GM19463 (cell line): ENCODE measurements at regions not wholly inside any gene's neighbourhood (a gene's known extent, or its start where the extent isn't known, plus 50 kb on each side); places are given as distances from the start of the nearest gene placed in this dataset.
"Not testable (repeated sequence)": the region's sequence is repeated elsewhere in the genome, so short reads cannot be mapped to it uniquely, and the experiment has no call there.

ENCODE experiments used
- ATAC-seq: cut with Tn5 transposase; IDR thresholded peaks from one replicate; pipeline ENCODE4 v1.9.1; 2021; ENCODE audit warnings: mild to moderate bottlenecking, moderate library complexity; ENCODE audit not compliant: unreplicated experiment

DNA sequence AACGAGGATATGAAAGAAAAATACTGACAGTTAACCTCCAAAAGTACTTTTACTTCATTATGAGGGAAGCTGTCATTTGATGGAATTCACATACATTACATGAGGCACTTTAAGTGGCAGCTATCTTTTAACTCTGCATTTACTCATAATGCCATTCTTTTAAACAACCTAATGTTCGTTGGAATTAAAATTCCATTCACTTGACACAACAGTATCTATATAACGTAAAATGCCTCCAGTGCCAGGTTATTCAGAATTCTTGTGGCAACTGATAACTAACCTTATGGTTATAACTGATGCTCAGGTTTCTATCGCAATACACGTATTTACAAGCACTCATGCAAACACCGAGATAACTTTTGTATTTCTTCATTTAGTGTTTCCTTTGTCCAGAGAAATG, 376.9 kb upstream of the GRAMD2B start:
- ATAC-seq, result no peak

DNA sequence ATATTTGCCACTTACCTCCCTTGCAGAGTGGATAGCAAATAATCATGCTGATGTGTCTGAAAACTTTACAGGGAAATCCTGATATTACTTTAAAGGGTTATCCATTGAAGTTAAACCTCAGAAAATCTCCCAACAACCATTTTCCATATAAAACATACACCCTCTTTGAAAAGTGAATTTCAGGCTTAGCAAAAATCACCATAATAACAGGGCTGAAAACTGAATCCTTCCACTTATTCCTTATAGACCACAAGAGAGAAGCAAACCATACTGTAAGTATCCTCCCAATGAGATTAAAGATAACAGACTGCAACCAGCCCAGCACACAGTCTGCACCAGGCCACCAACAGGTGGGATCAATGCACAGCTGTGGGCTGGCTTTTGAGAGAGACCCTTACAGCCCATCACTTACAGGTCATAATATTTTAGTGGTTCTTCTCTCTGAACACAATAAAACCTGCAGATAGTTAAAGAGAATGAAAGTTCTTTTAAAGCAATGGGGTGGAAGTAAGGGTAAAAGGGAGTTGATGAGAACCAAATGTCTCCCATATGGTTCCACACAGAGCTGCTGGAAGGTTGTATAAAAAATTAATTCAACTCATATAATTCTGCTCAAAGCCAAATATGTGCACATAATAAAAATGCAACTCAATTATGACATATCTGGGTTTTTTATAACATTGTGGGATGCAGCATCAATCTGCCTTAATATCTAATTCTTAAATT, 376.2 kb upstream of the GRAMD2B start:
- ATAC-seq, result no peak

DNA sequence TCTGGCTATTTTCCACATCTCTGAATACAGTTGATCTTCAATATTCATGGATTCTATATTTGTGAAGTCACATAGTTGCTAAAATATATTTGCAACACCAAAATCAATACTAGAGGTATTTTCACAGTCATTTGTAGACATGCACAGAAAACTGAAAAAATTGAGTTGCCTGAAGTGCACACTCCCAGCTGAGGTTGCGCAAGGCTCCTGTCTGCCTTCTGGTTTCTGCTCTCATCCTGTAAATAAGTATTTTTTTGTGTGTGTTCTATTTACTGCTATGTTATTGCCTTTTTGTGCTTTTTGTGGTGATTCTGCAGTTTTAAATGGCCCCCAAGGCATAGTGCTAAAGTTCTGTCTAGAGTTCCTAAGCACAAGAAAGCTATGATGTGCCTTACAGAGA, 371.1 kb upstream of the GRAMD2B start:
- no peak for ATAC-seq

DNA sequence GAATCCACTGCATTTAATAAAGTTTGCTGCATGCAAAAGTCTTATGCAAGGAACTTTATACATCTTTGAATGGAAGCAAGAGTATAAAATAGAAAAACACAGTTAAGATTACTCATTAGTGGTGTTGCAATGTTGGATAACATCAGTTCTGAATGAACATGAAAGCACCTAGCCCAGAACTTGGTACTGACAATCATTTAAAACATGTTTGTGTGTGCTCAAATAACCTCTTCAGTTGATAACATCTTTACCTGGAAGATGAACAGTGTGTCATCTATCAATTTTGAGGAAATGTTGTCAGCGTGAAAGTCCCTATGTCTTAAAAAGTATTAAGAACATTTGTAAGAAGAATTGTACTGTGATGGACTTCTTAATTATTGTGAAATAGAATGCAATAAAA, 370.4 kb upstream of the GRAMD2B start:
- no peak for ATAC-seq

DNA sequence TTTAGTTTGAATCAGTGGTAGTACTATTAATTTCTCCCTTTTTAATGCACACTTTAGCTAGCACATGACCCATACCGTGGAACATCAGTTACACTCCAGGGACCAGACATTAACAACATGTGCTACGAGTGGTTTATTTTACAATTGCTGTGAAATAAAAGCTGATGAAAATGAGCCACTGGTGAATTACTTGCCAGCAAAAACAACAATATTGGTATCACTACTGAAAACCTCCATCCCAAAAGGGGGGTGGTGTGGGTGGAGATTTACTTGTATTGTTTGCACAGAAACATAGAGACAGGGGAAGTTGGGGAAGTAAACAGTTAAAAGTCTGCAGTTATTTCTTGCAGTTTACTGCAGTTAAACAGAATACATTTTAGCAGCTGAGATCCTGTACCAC, 369.6 kb upstream of the GRAMD2B start:
- no peak for ATAC-seq

DNA sequence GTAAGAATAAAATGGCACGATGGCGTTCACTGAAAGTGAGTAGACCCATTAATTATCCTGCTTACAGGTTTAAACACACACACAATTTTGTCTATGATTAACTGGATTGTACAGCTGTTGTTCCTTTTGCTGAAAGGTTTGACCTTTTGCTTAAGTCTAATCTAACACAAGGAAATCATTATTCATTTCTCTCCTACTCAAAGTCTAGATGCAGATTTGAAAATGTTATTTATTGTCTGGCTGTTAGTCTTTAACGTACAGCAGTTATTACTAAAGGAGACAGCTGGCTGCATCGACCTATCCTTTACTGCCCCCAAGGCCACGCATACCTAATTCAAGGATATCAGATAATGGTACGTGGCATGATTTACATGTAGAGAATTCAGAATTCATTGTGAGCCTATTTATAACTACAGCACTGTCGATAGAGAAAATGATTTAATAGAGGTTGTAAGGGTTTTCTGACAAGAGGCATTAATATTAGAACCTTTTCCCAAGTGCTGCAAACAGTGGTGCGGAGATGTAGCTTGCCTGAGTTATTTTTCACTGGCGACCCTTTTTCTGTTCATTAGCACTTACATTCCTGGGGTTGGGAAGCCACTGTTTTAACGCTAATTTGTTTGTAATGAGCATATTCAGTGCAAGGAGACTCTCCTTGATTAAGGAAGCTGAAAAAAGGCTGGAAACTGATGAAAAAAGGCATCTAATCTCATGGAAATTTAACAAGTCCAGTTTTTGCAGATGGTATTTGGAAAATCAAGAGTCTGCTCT, 368.4 kb upstream of the GRAMD2B start:
- ATAC-seq, result no peak

DNA sequence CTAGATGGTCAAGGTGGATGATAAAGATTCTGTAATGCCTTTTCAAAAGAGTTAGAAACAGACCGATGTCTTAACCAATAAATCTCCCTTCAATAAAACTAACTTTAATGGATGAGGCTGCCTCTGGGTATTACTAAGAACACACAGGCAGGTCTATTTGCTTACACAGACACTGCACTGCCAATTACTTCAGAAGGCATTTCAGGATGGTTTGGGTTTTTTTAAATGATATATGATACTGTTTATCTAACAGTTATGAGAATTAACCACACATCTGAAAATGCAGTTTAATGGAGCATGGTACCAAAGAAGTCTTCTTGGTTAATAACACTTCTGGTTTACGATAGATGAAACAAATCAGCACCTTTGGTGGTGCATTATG, 367.9 kb upstream of the GRAMD2B start:
- no peak for ATAC-seq

DNA sequence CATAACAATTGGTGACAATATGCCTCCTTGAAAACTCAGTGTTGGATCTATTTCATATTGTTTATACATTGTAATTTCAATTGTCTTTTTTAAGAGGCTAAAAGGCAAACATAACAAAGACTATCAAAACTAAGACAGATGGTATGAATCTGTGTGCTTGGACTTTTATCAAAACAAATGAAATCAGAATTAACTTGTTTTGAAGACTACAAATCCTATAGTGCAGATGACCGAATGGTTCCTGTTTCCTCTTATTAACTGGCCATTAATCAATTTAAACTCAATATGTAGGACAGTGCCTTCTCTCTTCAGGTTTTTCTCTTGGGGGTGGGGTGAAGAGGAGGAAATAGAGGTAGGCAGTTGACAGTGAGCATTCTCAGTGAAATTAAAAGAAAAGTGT, 366.9 kb upstream of the GRAMD2B start:
- ATAC-seq, result no peak

DNA sequence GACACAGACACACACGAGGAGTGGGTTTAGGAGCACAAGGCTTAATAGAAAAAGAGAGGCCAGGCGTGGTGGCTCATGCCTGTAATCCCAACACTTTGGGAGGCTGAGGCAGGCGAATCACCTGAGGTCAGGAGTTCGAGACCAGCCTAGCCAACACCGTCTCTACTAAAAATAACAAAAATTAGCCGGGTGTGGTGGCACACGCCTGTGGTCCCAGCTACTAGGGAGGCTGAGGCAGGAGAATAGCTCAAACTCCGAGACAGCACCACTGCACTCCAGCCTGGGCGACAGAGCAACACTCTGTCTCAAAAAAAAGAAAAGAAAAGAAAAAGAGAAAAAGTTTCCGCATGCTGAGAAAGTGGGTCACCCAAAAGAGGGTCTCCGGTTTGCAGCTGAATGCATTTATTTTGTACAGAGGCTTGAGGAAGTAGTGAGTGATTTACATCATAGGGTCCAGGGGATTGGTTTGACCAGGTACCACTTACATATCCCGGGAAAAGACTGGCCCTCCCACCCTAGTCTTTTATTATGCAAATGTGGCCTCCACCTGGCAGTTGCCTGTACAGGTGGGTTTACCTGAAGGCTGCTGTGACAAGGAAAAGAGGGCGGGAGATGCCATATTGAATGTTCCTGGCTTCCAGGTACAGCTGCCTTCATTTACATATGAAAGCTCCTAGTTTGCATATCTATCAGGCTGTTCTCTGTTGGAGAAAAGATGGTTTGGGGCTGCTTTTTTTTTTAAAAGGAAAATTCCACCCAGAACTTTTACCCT, 366.2 kb upstream of the GRAMD2B start:
- no peak for ATAC-seq

DNA sequence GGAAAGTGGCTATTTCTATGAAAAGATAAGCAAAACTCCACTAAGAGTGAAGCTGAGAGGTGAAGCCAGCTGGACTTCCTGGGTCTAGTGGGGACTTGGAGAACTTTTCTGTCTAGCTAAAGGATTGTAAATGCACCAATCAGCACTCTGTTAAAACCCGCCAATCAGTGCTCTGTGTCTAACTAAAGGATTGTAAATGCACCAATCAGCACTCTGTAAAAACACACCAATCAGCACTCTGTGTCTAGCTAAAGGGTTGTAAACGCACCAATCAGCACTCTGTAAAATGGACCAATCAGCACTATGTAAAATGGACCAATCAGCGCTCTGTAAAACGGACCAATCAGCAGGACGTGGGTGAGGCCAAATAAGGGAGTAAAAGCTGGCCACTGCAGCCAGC, 364.8 kb upstream of the GRAMD2B start:
- ATAC-seq, result not testable (repeated sequence)

DNA sequence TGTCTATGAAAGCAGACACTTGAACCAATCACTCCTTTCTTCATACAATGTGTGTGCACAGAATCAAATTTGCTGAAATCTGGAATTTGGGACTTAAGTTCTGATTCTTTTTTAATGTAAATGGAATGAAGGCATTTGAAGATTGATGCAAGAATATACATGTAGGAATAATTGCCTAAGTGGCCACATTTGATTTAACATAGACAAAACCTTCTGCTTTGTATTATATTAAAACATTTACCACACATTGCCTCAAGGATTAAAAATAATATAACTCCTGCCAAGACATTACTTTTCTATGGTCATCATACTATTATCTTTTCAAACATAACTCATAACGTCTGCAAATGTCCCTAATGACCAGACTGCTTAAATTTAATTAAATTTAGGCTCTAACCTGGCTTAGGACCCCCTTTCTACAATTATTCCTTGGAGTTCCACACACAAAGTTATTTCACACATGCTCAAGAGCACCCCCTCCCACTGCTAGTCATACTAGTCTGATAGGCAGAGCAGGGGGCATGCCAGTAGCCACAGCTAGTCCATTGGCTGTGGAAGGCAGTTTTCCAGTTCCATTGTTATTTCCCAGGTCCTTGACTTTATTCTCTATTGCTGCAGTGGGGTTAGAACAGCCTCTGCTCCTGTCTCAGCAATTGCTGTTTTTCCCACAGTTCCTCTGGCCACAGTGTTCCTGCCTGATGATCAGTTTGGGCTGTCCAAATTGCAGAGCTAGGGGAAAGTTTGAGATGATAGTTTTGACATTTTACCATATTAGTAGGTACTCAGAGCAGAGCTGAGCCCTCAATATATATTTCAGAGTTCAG, 360.6 kb upstream of the GRAMD2B start:
- ATAC-seq, result no peak

DNA sequence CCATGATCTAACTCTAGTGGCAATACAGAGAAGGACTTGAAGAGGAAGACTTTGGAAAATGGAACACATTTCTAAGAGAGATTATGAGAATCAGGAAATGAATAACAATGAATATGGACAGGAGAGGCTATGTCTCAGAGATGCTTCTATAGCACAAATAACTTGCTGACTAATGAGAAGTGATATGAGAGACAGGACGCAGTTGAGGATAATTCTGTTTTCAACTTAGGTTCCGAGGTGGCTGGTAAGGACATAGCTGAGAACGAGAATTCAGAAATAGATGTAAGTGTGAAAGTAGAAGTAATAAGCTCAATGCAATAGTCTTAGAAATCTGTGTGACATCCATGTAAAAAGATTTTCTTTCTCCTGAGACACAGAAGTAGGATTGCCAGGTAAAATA, 358.1 kb upstream of the GRAMD2B start:
- ATAC-seq, result no peak

DNA sequence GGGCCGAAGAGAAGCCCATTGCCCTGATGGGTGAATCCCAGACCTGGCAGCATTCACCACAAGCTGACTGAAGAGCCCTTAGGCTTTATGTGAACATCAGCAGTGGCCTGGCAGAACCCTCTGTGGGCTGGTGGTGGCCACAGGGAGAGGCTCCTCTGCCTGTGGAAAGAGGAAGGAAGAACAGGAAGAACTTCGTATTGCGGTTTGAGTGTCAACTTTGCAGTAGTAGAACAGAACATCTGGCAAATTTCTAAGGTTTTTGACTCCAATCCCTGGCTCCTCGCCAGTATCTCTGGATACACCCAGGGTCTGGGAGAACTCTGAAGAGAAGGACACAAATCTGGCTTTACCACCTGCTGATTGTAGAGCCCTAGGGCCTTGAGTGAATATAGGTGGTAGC, 356.4 kb upstream of the GRAMD2B start:
- ATAC-seq, result no peak

DNA sequence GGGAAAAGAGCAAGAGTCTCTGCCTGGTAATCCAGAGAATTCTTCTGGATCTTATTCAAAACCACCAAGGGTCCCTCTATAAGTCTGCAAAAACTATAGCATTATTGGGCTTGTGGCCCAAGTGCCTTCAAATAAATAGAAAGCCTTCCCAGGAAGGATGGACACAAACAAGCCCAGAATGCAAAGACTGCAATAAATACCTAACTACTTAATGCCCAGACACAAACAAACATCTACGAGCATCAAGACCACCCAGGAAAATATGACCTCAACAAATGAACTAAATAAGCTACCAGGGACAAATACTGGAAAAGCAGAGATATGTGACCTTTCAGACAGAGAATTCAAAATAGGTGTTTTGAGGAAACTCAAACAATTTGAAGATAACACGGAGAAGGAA, 355.8 kb upstream of the GRAMD2B start:
- no peak for ATAC-seq

DNA sequence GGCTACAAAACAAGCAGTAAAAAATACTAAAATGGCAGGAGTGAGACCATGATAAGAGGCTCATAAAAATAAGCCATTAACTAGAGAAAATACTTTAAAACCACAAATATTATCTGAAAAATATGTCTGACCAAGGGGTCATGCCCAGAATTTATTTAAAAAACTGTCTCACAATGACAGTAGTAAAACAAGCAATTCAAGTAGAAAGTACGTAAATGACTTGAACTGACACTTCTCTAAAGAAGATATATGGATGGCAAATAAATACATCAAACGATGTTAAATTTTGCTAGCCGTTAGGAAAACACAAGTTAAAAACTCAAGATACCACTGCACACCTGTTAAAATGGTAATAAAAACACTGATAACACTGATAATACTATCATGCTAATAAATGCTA, 353.9 kb upstream of the GRAMD2B start:
- ATAC-seq, result no peak

DNA sequence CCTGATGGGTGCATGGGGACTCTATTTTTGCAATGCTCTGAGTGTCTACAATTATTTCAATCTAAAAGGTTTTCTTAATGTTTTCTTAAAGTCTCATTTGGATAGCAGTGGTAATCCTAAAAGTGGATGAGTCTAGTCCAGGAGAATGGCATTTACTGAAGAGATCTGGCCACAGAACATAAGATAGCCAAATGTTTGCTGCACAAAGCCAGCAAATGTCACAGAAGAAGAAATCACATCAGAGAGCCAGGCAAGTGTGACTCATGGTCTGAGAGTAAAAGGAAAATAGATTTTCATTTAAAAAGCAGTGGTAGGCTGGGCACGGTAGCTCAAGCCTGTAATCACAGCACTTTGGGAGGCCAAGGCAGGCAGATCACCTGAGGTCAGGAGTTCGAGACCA, 352.7 kb upstream of the GRAMD2B start:
- no peak for ATAC-seq

DNA sequence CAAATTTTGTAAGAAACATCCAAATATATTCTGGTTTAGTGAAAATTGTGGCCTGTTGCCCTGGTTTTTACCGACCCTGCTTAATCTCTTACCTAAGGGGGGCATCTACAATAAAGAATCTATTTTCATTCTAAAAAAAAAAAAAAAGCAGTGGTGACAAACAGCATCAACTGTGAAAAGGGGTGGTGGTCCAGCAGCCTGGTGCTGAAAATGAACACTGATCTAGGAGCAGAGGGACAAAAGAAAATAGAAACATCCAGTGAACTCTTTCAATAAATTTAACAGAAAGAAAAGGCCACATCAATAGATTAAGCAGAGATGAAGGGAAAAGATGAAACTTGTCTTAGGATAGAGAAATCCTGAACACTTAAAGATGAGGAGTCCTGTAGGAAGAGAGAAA, 348.7 kb upstream of the GRAMD2B start:
- no peak for ATAC-seq

DNA sequence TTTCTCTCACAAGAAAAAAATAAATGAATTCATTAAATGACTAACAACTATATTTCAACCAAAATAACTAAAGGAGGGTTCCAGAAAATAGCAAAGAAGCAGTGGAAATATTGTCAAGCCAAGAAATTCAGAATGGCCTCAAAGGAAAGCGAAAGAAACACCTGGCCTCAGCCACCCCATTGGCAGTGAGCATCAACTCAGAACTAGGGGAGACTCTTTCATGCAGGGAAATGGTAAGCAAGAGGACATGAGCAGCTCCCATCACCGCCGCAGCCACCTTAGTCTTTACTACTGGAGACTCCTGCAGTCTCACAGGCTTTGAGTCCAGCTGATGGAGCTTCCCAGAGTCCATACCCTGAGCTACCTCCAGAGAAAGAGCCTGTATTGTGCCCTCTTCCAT, 343.9 kb upstream of the GRAMD2B start:
- ATAC-seq, result no peak

DNA sequence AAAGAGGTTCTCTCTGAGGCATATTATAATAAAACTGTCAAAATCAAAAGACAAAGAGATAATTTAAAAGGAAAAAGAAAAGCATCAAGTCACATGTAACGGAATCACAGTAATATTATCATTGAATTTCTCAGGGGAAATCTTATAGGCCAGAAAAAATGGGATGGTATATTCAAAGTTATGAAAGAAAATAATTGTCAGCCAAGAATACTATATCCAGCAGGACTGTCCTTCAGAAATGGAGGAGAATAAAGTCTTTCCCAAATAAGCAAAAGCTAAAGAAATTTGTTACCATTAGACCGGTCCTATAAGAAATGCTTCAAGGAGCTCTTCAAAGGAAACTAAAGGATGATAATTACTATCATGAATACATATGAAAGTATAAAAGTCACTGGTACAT, 342.0 kb upstream of the GRAMD2B start:
- no peak for ATAC-seq

DNA sequence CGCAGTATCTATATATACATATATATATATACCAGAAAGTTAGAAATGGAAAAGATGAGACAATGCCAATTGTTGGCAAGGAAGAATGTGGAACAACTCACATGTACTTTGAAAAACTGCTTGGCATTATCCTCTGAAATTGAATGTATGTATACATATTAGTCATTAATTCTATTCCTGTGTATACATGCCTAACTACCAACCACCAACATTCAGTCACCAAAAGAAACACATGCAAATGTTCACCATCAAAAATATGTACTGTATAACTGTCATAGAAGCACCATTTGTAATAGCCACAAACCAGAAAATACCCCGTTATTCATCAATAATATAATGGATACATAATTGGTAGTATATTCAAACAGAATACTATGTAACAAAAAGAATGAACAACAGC, 330.2 kb upstream of the GRAMD2B start:
- ATAC-seq, result no peak

DNA sequence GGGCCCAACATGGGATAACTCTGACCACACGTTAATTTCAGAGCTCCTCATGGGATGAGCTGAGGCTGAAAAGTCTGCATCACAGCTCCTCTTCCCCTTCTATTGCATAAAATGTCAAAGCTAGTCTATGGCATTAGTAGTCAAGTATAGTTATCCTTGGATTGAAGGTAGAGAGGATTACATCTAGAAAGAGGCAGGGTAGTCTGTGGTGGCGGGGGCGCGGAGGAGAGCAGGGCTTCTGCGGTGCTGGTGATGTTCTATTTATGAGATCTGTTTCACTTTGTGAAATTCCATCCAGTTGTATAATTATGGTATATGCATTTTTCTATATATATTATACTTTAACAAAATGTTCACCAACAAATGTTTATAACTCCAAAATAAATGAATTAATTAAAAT, 329.5 kb upstream of the GRAMD2B start:
- no peak for ATAC-seq
